GM18505 (cell line): ENCODE measurements at regions not wholly inside any gene's neighbourhood (a gene's known extent, or its start where the extent isn't known, plus 50 kb on each side); places are given as distances from the start of the nearest gene placed in this dataset.
"Not testable (repeated sequence)": the region's sequence is repeated elsewhere in the genome, so short reads cannot be mapped to it uniquely, and the experiment has no call there.

Experiments
- ATAC-seq: cut with Tn5 transposase; IDR thresholded peaks from one replicate; pipeline ENCODE4 v1.9.1; 2021; ENCODE audit not compliant: unreplicated experiment
- POLR2A ChIP-seq: IDR thresholded peaks from 4 replicates; pipeline ENCODE4 v1.6.1; 2011; ENCODE audit warnings: borderline replicate concordance; ENCODE audit not compliant: insufficient read depth, insufficient read length; ENCODE audit errors: extremely low read depth

- TF ChIP-seq POLR2A, result no peak
- no peak for ATAC-seq
Measured at GRCh38 chr20:53668992-53669391, 75.4 kb upstream of the ZNF217 start.

GRCh38 chr20:53666144-53666543 is 72.5 kb upstream of the ZNF217 start:
- TF ChIP-seq POLR2A, result no peak

GRCh38 chr20:53664121-53664520 is 70.5 kb upstream of the ZNF217 start:
- ATAC-seq, result no peak
- TF ChIP-seq POLR2A, result no peak

More at GRCh38 chr20:53666144-53666543, 72.5 kb upstream of the ZNF217 start:
- ATAC-seq, result no peak

DNA sequence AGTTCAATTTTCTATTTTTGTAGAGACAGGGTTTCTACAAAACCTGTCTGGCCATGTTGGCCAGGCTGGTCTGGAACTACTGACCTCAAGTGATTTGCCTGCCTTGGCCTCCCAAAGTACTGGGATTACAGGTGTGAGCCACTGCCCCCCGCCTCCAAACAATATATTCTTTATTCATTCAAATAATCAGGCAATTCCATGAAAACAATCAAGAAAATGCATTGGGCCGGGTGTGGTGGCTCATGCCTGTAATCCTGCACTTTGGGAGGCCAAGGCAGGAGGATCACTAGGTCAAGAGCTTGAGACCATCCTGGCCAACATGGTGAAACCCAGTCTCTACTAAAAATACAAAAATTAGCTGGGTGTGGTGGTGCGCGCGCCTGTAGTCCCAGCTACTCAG is 69.9 kb upstream of the ZNF217 start:
- ATAC-seq, result not testable (repeated sequence)

GRCh38 chr20:53662595-53662994 is 69.0 kb upstream of the ZNF217 start:
- TF ChIP-seq POLR2A, result no peak
- no peak for ATAC-seq

GRCh38 chr20:53660947-53661381 is 67.3 kb upstream of the ZNF217 start:
- no peak for ATAC-seq
- no peak for TF ChIP-seq POLR2A

GRCh38 chr20:53660078-53660909 is 66.7 kb upstream of the ZNF217 start:
- peak; percentile 33 for TF ChIP-seq POLR2A
- ATAC-seq, result no peak

DNA sequence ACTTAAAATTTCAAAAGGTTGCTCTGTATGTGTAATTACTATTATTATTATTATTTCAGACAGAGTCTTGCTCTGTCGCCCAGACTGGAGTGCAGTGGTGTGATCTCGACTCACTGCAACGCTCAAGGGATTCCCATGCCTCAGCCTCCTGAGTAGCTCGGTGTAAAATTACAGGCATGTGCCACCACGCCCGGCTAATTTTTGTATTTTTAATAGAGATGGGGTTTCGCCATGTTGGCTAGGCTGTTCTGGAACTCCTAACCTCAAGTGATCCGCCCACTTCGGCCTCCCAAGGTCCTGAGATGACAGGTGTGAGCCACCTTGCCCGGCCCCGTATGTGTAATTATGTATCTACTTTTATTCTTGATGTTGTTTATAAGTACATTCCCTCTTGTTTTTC is 65.3 kb upstream of the ZNF217 start:
- TF ChIP-seq POLR2A, result no peak
- ATAC-seq, result no peak

GRCh38 chr20:53658322-53658721 is 64.7 kb upstream of the ZNF217 start:
- TF ChIP-seq POLR2A, result no peak
- ATAC-seq, result no peak

DNA sequence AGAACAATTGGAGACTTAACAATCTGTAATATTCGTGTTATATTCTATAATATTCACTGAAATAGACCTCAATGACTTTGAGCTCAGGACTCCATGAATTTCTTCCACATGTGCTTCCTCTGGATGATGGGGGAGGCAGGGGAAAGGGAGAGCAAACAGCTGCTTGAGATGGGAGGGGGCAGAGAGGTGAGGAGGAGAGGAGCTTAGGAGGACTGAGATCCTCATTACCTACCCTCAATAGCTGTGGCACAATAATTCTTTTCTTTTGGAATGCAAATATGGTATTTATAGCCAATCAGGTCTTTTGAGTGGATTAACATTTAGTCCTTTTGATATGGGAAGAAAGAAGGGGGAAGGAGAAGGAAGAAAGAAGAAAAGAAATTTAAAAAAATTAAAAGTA is 64.1 kb upstream of the ZNF217 start:
- no peak for ATAC-seq
- no peak for TF ChIP-seq POLR2A

GRCh38 chr20:53657279-53657678 is 63.6 kb upstream of the ZNF217 start:
- ATAC-seq, result no peak
- no peak for TF ChIP-seq POLR2A

DNA sequence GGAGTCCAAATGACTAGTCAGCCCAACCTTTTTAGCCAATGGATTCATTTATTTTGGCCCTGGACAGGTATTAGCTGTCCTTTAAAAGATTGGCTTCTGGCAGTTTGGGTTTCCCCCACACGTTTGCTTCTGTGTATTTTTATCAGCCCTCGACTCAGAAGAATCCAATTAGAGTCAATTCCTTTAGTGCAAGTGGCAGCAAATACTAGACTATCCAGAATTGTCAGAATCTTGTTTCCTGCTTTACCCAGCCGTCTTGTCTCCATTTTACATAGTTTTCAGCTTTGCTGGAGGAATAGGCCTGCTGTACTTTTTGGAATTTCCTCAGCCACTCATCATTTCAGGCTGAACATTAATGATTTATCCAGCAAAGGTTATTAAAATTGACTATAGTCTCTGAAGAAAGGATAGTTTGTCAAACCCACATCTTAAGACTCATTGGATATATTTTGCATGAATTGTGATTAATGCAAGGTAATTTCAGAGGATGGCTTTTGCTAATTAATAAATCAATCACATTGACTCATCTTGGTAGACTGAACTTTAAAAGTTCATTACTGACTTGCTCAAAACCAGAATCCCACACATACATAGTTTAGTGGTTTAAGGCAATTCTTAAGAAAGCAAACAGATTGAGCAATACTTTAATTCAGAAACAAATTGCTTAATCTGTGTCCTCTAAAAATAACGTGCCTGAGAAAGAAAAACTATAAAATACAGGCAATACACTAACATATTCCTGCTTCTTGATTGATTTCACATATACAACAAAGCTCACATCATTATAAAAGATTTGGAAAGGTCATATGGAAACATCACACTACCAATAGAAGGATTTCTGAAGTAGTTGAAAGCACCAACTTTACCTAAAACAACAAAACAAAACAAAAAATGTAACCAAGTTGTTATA is 62.9 kb upstream of the ZNF217 start:
- no peak for TF ChIP-seq POLR2A
- no peak for ATAC-seq

DNA sequence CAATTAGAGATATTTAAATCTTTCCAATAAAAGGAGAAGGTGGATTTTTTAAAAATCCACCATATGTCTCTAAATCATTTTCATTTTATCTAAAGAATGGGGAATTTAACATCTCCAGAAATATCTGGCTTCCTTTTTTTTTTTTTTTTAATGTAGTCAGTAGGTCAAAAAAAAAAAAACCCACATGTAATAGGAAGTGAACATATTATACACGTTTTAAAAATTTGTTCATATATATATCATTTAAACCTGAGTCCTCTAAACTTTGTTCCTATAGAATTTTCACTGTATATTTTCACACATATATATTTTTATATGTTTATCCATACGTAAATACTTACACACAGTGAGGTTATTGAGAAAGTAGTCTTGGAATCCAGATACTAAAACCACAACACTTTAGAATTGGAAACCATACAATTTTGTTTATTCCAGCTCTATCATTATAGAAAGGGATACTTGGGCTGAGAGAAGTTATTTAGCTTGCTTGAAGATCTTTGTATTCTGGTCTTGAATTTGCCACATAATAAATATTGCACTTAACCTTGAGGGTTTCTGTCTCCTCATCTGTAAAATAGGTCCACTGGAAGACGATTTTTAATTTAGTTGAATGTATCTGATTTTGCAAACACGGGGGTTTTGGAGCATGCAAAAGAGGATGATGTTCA is 62.1 kb upstream of the ZNF217 start:
- TF ChIP-seq POLR2A, result no peak

More for the DNA sequence above, 62.1 kb upstream of the ZNF217 start:
- ATAC-seq, result no peak
